Tibial nerve (tissue), 3 donors: ENCODE measurements at regions not wholly inside any gene's neighbourhood (a gene's known extent, or its start where the extent isn't known, plus 50 kb on each side); places are given as distances from the start of the nearest gene placed in this dataset.

Experiments used
- POLR2A ChIP-seq, 2 donors: fragments of 450-650 bp; IDR thresholded peaks; one replicate each; pipeline ENCODE4 v1.6.1; 2017; ENCODE audit warnings: antibody characterized with exemption in 2 of 2, mild to moderate bottlenecking in 2 of 2, moderate library complexity in 2 of 2
- TF ChIP-seq, protein P1 (sequence below), 5 experiments: fragments of 200-600 bp in 3 of 5; fragments of 450-650 bp in 2 of 5; sonication (generic) in 3 of 5; IDR thresholded peaks; one replicate each; pipeline ENCODE4 v1.5.1; 2016 to 2019; ENCODE audit warnings: antibody characterized with exemption in 5 of 5, mild to moderate bottlenecking in 3 of 5, moderate library complexity in 2 of 5

DNA sequence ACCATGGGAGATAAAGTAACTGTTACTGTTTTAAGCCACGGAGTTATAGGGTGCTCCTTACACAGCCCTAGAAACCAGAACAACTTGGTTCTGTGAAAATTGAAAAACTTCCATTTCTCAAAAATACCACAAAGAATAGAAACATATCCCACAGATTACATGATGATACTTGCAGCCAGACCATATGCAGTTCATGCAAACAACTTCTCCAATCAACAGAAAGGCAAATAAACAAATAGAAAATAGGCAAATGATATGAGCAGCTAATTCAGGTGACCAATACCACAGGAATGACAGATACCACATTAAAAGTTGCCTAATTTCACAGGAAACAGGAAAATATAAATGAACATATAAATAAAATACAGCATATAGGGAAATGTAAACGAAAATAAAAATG lies 297.5 kb downstream of the HTR7 start:
- TF ChIP-seq, protein P1, sequence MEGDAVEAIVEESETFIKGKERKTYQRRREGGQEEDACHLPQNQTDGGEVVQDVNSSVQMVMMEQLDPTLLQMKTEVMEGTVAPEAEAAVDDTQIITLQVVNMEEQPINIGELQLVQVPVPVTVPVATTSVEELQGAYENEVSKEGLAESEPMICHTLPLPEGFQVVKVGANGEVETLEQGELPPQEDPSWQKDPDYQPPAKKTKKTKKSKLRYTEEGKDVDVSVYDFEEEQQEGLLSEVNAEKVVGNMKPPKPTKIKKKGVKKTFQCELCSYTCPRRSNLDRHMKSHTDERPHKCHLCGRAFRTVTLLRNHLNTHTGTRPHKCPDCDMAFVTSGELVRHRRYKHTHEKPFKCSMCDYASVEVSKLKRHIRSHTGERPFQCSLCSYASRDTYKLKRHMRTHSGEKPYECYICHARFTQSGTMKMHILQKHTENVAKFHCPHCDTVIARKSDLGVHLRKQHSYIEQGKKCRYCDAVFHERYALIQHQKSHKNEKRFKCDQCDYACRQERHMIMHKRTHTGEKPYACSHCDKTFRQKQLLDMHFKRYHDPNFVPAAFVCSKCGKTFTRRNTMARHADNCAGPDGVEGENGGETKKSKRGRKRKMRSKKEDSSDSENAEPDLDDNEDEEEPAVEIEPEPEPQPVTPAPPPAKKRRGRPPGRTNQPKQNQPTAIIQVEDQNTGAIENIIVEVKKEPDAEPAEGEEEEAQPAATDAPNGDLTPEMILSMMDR (IDR thresholded peaks at IDR 0.05) = no peak
- no peak for TF ChIP-seq POLR2A (IDR thresholded peaks at IDR 0.05)
